ENCODE measurements at regions not wholly inside any gene's neighbourhood (a gene's known extent, or its start where the extent isn't known, plus 50 kb on each side); places are given as distances from the start of the nearest gene placed in this dataset.

GRCh38 chr10:21176934-21177480 is 279.9 kb upstream of the NEBL start:
- TF ChIP-seq POLR2A (IDR thresholded peaks at IDR 0.05; ENCODE audit: low read depth, low read length) (no peak), POLR2AphosphoS5 (IDR thresholded peaks at IDR 0.05; ENCODE audit: low read depth, low read length) (no peak)

Data from GM12891 (cell line).